PC-9 (cell line): ENCODE measurements at regions not wholly inside any gene's neighbourhood (a gene's known extent, or its start where the extent isn't known, plus 50 kb on each side); places are given as distances from the start of the nearest gene placed in this dataset.
"Not testable (repeated sequence)": the region's sequence is repeated elsewhere in the genome, so short reads cannot be mapped to it uniquely, and the experiment has no call there.

Experiments used
- BruUV-seq: library from RNA; stranded (reverse); fragments of 400-500 nt; replicated peaks from 2 replicates; lab custom pipeline; 2021; lab: Mats Ljungman, UMichigan
- CTCF ChIA-PET: fragments of 300-600 bp; sonication (Branson Sonifier 250); formaldehyde crosslinking; loops from one replicate; lab custom pipeline; 2022; ENCODE audit warnings: antibody characterized with exemption; lab: Charles Lee
- POLR2A ChIA-PET: fragments of 300-600 bp; sonication (Branson Sonifier 250); formaldehyde crosslinking; loops from one replicate; lab custom pipeline; 2022; ENCODE audit warnings: antibody characterized with exemption; ENCODE audit not compliant: unreplicated experiment; lab: Charles Lee
- DNase-seq, 2 experiments: peaks; one replicate each; pipeline versions ENCODE4 v3.0.0 to v3.0.0-alpha.2; 2015 to 2022; ENCODE audit warnings: mixed read lengths in 1 of 2
- H2AFZ ChIP-seq: fragments of 200-600 bp; sonication (generic); 2 replicates; pipeline ENCODE4 v1.8.1; 2017; ENCODE audit warnings: antibody characterized with exemption
- H3F3A ChIP-seq: fragments of 200-600 bp; sonication (generic); 2 replicates; pipeline ENCODE4 v1.8.1; 2017; ENCODE audit warnings: antibody characterized with exemption, mild to moderate bottlenecking, low read depth; ENCODE audit not compliant: insufficient read depth
- H3K27ac ChIP-seq: fragments of 200-600 bp; sonication (generic); 2 replicates; pipeline ENCODE4 v1.6.1; 2016; ENCODE audit warnings: mixed run types
- H3K27me3 ChIP-seq: fragments of 200-600 bp; sonication (generic); 2 replicates; pipeline ENCODE4 v1.6.1; 2016; ENCODE audit warnings: low read depth, mixed run types; ENCODE audit not compliant: insufficient read depth
- H3K36me3 ChIP-seq: fragments of 200-600 bp; sonication (generic); 2 replicates; pipeline ENCODE4 v1.6.1; 2016; ENCODE audit warnings: low read depth, mixed run types
- H3K4me1 ChIP-seq: fragments of 200-600 bp; sonication (generic); replicated peaks from 2 replicates; pipeline ENCODE4 v1.6.1; 2016; ENCODE audit warnings: mixed run types; ENCODE audit not compliant: insufficient read depth
- H3K4me2 ChIP-seq: fragments of 200-600 bp; sonication (generic); 2 replicates; pipeline ENCODE4 v1.6.1; 2017; ENCODE audit warnings: mixed run types
- H3K4me3 ChIP-seq: fragments of 200-600 bp; sonication (generic); 2 replicates; pipeline ENCODE4 v1.6.1; 2016; ENCODE audit warnings: mixed run types
- H3K79me2 ChIP-seq: fragments of 200-600 bp; sonication (generic); 2 replicates; pipeline ENCODE4 v1.6.1; 2017; ENCODE audit warnings: low read depth, mixed run types
- H3K9me2 ChIP-seq: fragments of 200-600 bp; sonication (generic); 2 replicates; pipeline ENCODE4 v1.8.1; 2017; ENCODE audit warnings: mild to moderate bottlenecking; ENCODE audit not compliant: insufficient read depth
- H3K9me3 ChIP-seq: fragments of 200-600 bp; sonication (generic); 2 replicates; pipeline ENCODE4 v1.8.1; 2016; ENCODE audit warnings: low read depth; ENCODE audit not compliant: insufficient read depth
- H4K20me1 ChIP-seq: fragments of 200-600 bp; sonication (generic); 2 replicates; pipeline ENCODE4 v1.8.1; 2017; ENCODE audit not compliant: insufficient read depth
- CTCF ChIP-seq: fragments of 200-600 bp; sonication (generic); conservative IDR thresholded peaks from 2 replicates; pipeline ENCODE4 v1.6.1; 2017; ENCODE audit warnings: mixed run types, antibody characterized with exemption, mild to moderate bottlenecking, moderate library complexity
- EZH2 ChIP-seq: fragments of 200-600 bp; sonication (generic); IDR thresholded peaks from 2 replicates; pipeline ENCODE4 v1.8.0; 2017; ENCODE audit warnings: antibody characterized with exemption, low read depth
- intact Hi-C: fragments of 100-400 bp; cut with micrococcal nuclease; formaldehyde crosslinking; loops from one replicate; pipeline ENCODE4 v1.10.0; 2022; ENCODE audit not compliant: unreplicated experiment

GRCh38 chr3:170689893-170690660 is 104.2 kb upstream of the SLC7A14 start:
- intact Hi-C loops = loop anchor here (1.0 to 5.0 kb wide), 8 partner anchors 24 to 378 kb away; no protein-coding TSS in a partner anchor
- Histone ChIP-seq H3K9me2 (no peaks in the 10 kb centered on the region; the same call in 1 of the 2 replicates), H3K4me1 (peaks cover 33% of the 10 kb centered on the region), H3K27me3 (no peaks in the 10 kb centered on the region), H3K4me2 (no peak overlapping the region), H2AFZ (no peak overlapping the region), H3K27ac (no peak overlapping the region; the same call in 1 of the 2 replicates), H3K36me3 (no peaks in the 10 kb centered on the region), H3K4me3 (no peak overlapping the region), H3K9me3 (peaks cover 5% of the 10 kb centered on the region; the same call in 1 of the 2 replicates), H4K20me1 (no peaks in the 10 kb centered on the region), H3K79me2 (no peaks in the 10 kb centered on the region), H3F3A (peaks cover 9% of the 10 kb centered on the region; the same call in 1 of the 2 replicates)
- ChIA-PET CTCF (interaction anchor here (0.6 to 2.4 kb wide), 3 partner anchors 121 to 276 kb away, joined by 3 to 9 read pairs (median 5); no protein-coding TSS in a partner anchor), POLR2A (interaction anchor here (0.5 to 0.8 kb wide), 5 partner anchors 24 to 325 kb away, joined by 3 to 22 read pairs (median 9); no protein-coding TSS in a partner anchor)
- BruUV-seq = no TSS peak
- TF ChIP-seq CTCF = peak; percentile 66
- TF ChIP-seq EZH2 = no peak
- no peak for DNase-seq

GRCh38 chr3:170689296-170689829 is 103.5 kb upstream of the SLC7A14 start:
- Histone ChIP-seq H3F3A (peaks cover 9% of the 10 kb centered on the region; the same call in 1 of the 2 replicates), H3K79me2 (no peaks in the 10 kb centered on the region), H2AFZ (no peak overlapping the region), H3K9me3 (peaks cover 5% of the 10 kb centered on the region; the same call in 1 of the 2 replicates), H3K4me1 (peaks cover 33% of the 10 kb centered on the region), H3K27ac (peak overlapping the region; percentile 45), H3K9me2 (no peaks in the 10 kb centered on the region; the same call in 1 of the 2 replicates), H3K4me3 (no peak overlapping the region), H3K4me2 (peak overlapping the region; percentile 22; the same call in 1 of the 2 replicates), H3K36me3 (no peaks in the 10 kb centered on the region), H3K27me3 (no peaks in the 10 kb centered on the region), H4K20me1 (no peaks in the 10 kb centered on the region)
- no TSS peak for BruUV-seq
- peak; percentile 95 to 98 for DNase-seq
- POLR2A ChIA-PET = interaction anchor here (0.6 to 0.8 kb wide), 8 partner anchors 24 to 770 kb away, joined by 3 to 22 read pairs (median 8); no protein-coding TSS in a partner anchor
- intact Hi-C loops = loop anchor here (1.0 to 5.0 kb wide), 8 partner anchors 25 to 377 kb away; no protein-coding TSS in a partner anchor
- TF ChIP-seq CTCF (no peak), EZH2 (no peak)
- CTCF ChIA-PET = interaction anchor here (0.6 to 2.4 kb wide), 6 partner anchors 62 to 1139 kb away, joined by 3 to 9 read pairs (median 4); no protein-coding TSS in a partner anchor

- H3K4me1 ChIP-seq = peaks cover 30% of the 10 kb centered on the region
- CTCF ChIA-PET = interaction anchor here (2.4 kb wide), 1 partner anchor 123 kb away, joined by 9 read pairs; no protein-coding TSS in a partner anchor
- H3K4me2 ChIP-seq, H3K9me2 ChIP-seq, H2AFZ ChIP-seq, POLR2A ChIA-PET, H3K4me3 ChIP-seq, BruUV-seq, H4K20me1 ChIP-seq, H3K9me3 ChIP-seq, H3K27ac ChIP-seq, H3K27me3 ChIP-seq, H3F3A ChIP-seq, H3K79me2 ChIP-seq, DNase-seq, H3K36me3 ChIP-seq: not testable (repeated sequence)
- intact Hi-C loops = loop anchor here (5.0 kb wide), 2 partner anchors 261 to 376 kb away; no protein-coding TSS in a partner anchor
Observed at GRCh38 chr3:170688222-170688621, 102.3 kb upstream of the SLC7A14 start.
